GM21381 (cell line): ENCODE measurements at regions not wholly inside any gene's neighbourhood (a gene's known extent, or its start where the extent isn't known, plus 50 kb on each side); places are given as distances from the start of the nearest gene placed in this dataset.
"Not testable (repeated sequence)": the region's sequence is repeated elsewhere in the genome, so short reads cannot be mapped to it uniquely, and the experiment has no call there.

Source experiments
- ATAC-seq: cut with Tn5 transposase; IDR thresholded peaks from one replicate; pipeline ENCODE4 v1.9.1; 2021; ENCODE audit warnings: mild to moderate bottlenecking, moderate library complexity; ENCODE audit not compliant: unreplicated experiment

- no peak for ATAC-seq
Measured at GRCh38 chr6:144602523-144603180, 317.5 kb downstream of the UTRN start.

GRCh38 chr6:144606083-144606482 is 320.9 kb downstream of the UTRN start:
- no peak for ATAC-seq

- no peak for ATAC-seq
Measured at GRCh38 chr6:144607998-144608735, 323.0 kb downstream of the UTRN start.

DNA sequence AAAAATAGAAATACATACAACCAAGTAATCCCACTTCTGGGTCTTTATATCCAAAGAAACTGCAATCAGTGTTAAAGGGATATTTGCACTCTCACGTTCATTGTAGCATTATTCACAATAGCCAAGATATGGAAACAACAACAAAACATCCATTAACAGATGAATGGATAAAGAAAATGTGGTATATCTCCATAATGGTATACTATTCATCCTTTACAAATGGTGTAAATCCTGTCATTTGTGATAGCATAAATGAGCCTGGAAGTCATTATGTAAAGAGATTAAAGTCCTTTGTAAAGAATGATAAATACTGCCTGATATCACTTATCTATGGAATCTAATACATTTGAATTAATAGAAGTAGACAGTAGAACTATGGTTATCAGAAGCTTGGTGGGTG is 327.7 kb downstream of the UTRN start:
- ATAC-seq, result no peak

- ATAC-seq, result peak; percentile 79
Measured at GRCh38 chr6:144613859-144614258, 328.7 kb downstream of the UTRN start.

DNA sequence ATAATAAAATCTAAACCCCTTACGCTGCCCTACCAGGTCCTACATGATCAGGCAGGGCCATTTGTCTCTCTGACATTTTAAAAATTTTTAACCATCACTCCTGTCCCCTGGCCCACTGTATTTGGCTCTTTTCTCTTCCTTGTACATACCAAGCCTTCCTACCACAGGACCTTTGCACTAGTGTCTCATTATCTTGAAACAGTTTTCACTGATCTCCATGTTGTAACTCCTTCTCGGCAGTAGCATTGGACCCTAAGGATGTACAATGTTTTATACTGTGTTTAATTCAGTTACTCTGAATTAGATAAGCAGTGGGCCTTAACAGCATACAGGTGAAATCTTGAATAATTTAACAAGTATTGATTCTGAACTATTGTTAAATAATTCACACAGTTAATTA is 330.7 kb downstream of the UTRN start:
- no peak for ATAC-seq

- ATAC-seq, result no peak
Measured at GRCh38 chr6:144617191-144617590, 332.1 kb downstream of the UTRN start.

DNA sequence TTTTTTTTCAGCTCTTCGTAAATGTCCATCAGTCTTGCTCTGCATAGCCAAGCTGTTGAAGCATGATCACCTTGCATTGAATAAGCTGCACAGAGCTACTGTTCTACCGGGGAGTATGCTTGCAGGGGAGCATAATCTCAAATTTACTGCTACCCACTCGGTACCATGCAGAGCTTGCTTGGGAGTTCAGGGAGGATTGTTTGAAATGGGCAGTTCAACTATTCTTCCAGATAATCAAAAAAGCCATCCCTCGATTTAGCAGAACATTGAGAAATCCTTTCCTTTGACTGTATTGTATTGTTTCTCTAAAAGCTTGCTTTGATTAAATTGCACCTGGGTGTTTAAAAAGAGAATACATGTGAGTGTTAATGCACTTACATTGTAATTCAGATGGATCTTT is 332.6 kb downstream of the UTRN start:
- no peak for ATAC-seq

DNA sequence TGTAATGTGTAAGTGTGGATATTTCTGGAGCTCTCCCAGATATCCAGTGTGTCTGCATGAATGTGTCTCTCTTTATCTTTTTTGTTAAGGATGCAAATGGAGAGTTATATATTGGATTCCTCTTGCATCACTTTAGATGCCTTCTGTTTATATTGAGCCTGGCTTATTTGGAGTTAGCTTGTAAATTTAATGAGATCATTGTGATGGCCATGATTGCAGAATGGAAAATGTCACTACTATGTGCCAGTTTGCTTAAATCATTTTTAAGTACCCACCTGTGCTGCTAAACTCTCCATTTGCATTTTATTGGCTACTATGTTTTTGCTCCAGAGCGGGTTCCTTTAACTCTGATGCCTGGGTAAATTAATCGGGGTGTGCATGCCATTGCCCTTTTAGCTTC is 334.8 kb downstream of the UTRN start:
- ATAC-seq, result no peak

DNA sequence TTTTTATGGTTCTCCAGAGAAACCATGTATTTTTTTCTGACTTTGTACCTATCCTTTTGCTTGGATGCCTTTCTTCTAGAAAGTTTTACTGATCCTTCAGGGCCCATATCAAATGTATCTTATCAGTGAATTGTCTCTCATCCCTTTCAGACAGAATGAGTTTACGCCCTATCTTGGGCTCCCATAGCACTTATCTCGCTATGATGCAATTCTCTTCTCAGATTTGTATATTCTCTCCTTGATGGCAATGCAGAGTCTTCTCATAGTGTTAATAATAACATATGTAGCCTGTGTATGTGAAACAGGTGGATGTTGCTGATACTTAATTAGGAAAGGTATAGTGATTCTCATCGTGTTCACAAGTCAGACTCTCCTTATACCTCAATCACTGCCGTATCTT is 336.2 kb downstream of the UTRN start:
- ATAC-seq, result no peak

- no peak for ATAC-seq
Measured at GRCh38 chr6:144624246-144624645, 339.1 kb downstream of the UTRN start.

DNA sequence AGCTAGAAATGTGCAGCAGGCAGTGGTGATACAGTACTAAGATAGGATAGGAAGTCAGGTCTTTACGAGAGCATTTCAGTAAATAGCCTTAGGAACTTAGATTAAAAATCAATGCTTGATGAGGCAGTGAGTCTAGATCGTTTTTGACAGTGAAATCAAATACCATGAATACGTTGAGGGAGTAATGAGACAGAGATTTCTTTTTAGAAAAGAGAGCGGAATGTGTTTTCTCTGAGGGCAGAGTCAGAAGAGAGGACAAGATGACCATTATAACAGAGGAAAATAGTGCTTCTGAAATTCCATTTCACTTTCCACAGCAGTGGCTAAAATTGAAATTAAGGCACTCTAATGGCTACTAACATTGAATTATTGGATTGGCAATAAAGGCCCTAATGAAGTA is 339.6 kb downstream of the UTRN start:
- no peak for ATAC-seq

GRCh38 chr6:144630857-144631256 is 345.7 kb downstream of the UTRN start:
- ATAC-seq, result no peak

- no peak for ATAC-seq
Measured at GRCh38 chr6:144632266-144632665, 347.1 kb downstream of the UTRN start.

DNA sequence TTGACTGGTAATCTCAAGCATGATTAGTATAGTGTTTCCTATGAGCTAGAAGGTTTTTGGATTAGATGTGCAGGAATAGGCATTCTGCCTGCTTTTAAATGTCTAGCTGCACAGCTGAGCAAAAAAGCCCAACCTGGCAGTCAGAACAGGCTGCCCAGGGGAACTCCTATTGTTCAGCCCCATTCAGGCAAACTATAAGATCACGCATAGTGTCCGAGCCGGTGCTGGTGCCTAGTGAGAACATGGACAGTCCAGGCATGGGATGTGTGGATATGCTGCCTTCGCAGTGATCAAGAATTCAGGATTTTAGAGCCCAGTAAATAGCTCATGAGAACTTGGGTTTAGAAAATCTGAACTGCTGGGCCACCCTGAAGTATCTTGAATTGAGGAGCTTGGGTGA is 348.8 kb downstream of the UTRN start:
- ATAC-seq, result no peak

GRCh38 chr6:144634371-144634770 is 349.2 kb downstream of the UTRN start:
- ATAC-seq, result no peak

- ATAC-seq, result no peak
Measured at GRCh38 chr6:144635051-144635450, 349.9 kb downstream of the UTRN start.

- not testable (repeated sequence) for ATAC-seq
Measured at GRCh38 chr6:144636025-144636424, 350.9 kb downstream of the UTRN start.

GRCh38 chr6:144637541-144637940 is 352.4 kb downstream of the UTRN start:
- no peak for ATAC-seq

GRCh38 chr6:144639654-144640053 is 354.5 kb downstream of the UTRN start:
- ATAC-seq, result no peak

DNA sequence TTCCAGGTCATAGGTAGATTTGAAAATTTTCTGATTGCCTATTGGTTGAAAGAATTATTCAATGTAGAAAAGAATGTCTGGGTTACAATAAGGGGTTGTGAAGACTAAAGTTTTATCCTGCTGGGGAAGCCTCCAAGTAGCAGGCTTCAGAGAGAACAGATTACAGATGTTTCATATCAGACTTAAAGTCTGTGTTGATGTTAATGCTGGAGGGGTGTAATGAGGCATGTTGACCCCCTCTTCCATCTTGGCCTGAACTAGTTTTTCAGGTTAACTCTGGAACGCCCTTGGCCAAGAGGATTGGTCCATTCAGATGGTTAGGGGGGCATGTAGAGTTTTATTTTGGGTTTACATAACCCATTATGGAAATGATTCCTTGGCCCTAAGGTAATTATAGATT is 356.2 kb downstream of the UTRN start:
- no peak for ATAC-seq

- ATAC-seq, result no peak
Measured at GRCh38 chr6:144644776-144645175, 359.6 kb downstream of the UTRN start.
